ENCODE measurements at regions not wholly inside any gene's neighbourhood (a gene's known extent, or its start where the extent isn't known, plus 50 kb on each side); places are given as distances from the start of the nearest gene placed in this dataset.
A peak's percentile ranks its signal among the peaks of the same experiment; 100 is the strongest.

GRCh38 chr2:234579231-234579962 is 82.5 kb upstream of the ARL4C start:
- no peak for DNase-seq (ENCODE audit: low spot score in 2 of 2)
- 81 to 87% methylated on average over 10 of the region's 10 CpGs for WGBS, 2 donors
- TF ChIP-seq CTCF (IDR thresholded peaks at IDR 0.05) (no peak), POLR2A (IDR thresholded peaks at IDR 0.05) (no peak)
- no peak overlapping the region for H3K4me3 ChIP-seq (ENCODE audit: low read depth, poor library complexity, severe bottlenecking)
- intact Hi-C loops (cut with DNase I; ENCODE audit: low total_unique reads), result no loop called here

GRCh38 chr2:234578389-234578788 is 81.5 kb upstream of the ARL4C start:
- WGBS, 2 donors, result 96% methylated on average over 2 of the region's 2 CpGs

GRCh38 chr2:234577191-234577590 is 80.3 kb upstream of the ARL4C start:
- WGBS, 2 donors, result 40 to 51% methylated on average over 5 of the region's 5 CpGs
- DNase-seq (ENCODE audit: low spot score in 2 of 2), result no peak
- intact Hi-C loops (cut with DNase I; ENCODE audit: low total_unique reads), result no loop called here
- no peak overlapping the region for H3K4me3 ChIP-seq (ENCODE audit: low read depth, poor library complexity, severe bottlenecking)
- TF ChIP-seq POLR2A (IDR thresholded peaks at IDR 0.05) (no peak), CTCF (IDR thresholded peaks at IDR 0.05) (no peak)

More at GRCh38 chr2:234578389-234578788, 81.5 kb upstream of the ARL4C start:
- DNase-seq (ENCODE audit: low spot score in 2 of 2), result no peak
- intact Hi-C loops (cut with DNase I; ENCODE audit: low total_unique reads), result no loop called here
- no peak overlapping the region for H3K4me3 ChIP-seq (ENCODE audit: low read depth, poor library complexity, severe bottlenecking)
- TF ChIP-seq CTCF (IDR thresholded peaks at IDR 0.05), result peak in 1 of 3 donors; percentile 41
- no peak for TF ChIP-seq POLR2A (IDR thresholded peaks at IDR 0.05)

GRCh38 chr2:234571620-234572407 is 74.9 kb upstream of the ARL4C start:
- H3K4me3 ChIP-seq (ENCODE audit: low read depth, poor library complexity, severe bottlenecking), result no peak overlapping the region
- intact Hi-C loops (cut with DNase I; ENCODE audit: low total_unique reads), result no loop called here
- DNase-seq (ENCODE audit: low spot score in 2 of 2), result no peak
- TF ChIP-seq CTCF (IDR thresholded peaks at IDR 0.05) (no peak), POLR2A (IDR thresholded peaks at IDR 0.05) (no peak)
- 76 to 83% methylated on average over 9 of the region's 9 CpGs for WGBS, 2 donors

GRCh38 chr2:234570476-234570875 is 73.6 kb upstream of the ARL4C start:
- TF ChIP-seq POLR2A (IDR thresholded peaks at IDR 0.05), result no peak
- no peak for TF ChIP-seq CTCF (IDR thresholded peaks at IDR 0.05)
- DNase-seq (ENCODE audit: low spot score in 2 of 2), result no peak
- no peak overlapping the region for H3K4me3 ChIP-seq (ENCODE audit: low read depth, poor library complexity, severe bottlenecking)
- WGBS, 2 donors, result 80% methylated on average over 7 of the region's 7 CpGs
- intact Hi-C loops (cut with DNase I; ENCODE audit: low total_unique reads), result no loop called here

Measured in lower leg skin (tissue), 4 donors.